Central memory CD8-positive, alpha-beta T cell (primary cell): ENCODE measurements at regions not wholly inside any gene's neighbourhood (a gene's known extent, or its start where the extent isn't known, plus 50 kb on each side); places are given as distances from the start of the nearest gene placed in this dataset.
A peak's percentile ranks its signal among the peaks of the same experiment; 100 is the strongest.

ENCODE experiments used
- ATAC-seq: fragments of 150-1000 bp; cut with Tn5 transposase; replicated peaks from 2 replicates; pipeline ENCODE4 v1.10.0; 2022; ENCODE audit warnings: mild to moderate bottlenecking, moderate FRiP score, moderate number of reproducible peaks; ENCODE audit not compliant: poor library complexity, severe bottlenecking; ENCODE audit errors: extremely low read depth
- DNase-seq, 2 donors: peaks; one replicate each; pipeline ENCODE4 v3.0.0; 2021; ENCODE audit warnings: low spot score in 2 of 2
- H3K27ac Mint-ChIP-seq: one replicate; pipeline ENCODE4 v1.8.0; 2022; ENCODE audit warnings: low read depth, mild to moderate bottlenecking, moderate library complexity, mixed read lengths
- H3K27me3 Mint-ChIP-seq: one replicate; pipeline ENCODE4 v1.8.0; 2022; ENCODE audit warnings: mixed read lengths
- H3K36me3 Mint-ChIP-seq: one replicate; pipeline ENCODE4 v1.8.0; 2022; ENCODE audit warnings: mild to moderate bottlenecking, moderate library complexity, mixed read lengths; ENCODE audit not compliant: insufficient read depth
- H3K4me1 Mint-ChIP-seq: one replicate; pipeline ENCODE4 v1.8.0; 2022; ENCODE audit warnings: mixed read lengths
- H3K4me3 Mint-ChIP-seq: one replicate; pipeline ENCODE4 v1.8.0; 2022; ENCODE audit warnings: mild to moderate bottlenecking, moderate library complexity, mixed read lengths
- H3K9me3 Mint-ChIP-seq: one replicate; pipeline ENCODE4 v1.8.0; 2022; ENCODE audit warnings: mixed read lengths

DNA sequence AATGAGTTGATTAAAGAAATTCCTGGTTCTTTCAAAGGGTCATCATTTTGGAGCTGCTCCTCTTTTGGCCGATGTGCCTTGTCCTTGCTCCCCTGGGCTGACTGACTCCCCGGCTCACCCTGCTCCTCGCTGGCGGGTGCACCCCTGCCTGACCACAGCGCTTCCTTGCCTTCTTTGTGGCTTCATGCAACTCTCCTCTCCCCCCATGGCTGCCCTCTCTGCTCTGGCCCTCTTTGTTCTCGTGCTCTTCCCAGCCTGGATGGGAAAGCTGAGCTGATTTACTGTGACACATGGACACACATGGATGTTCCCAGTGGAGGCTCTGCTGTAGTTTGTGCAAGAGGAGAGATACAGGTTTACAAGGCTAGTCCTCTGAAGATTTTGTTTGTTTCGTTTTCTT, 234.6 kb downstream of the HAUS1 start:
- H3K4me1 Mint-ChIP-seq = peaks cover 32% of the 10 kb centered on the region
- DNase-seq = no peak
- no peak for ATAC-seq
- H3K4me3 Mint-ChIP-seq = no peak overlapping the region
- no peak overlapping the region for H3K27ac Mint-ChIP-seq
- no peaks in the 10 kb centered on the region for H3K9me3 Mint-ChIP-seq
- peaks cover 69% of the 10 kb centered on the region for H3K27me3 Mint-ChIP-seq
- H3K36me3 Mint-ChIP-seq = peaks cover 7% of the 10 kb centered on the region

- Mint-ChIP-seq H3K9me3 (no peaks in the 10 kb centered on the region), H3K4me3 (no peak overlapping the region)
- no peak for DNase-seq
These were observed 236.5 kb downstream of the HAUS1 start for GRCh38 chr18:46340716-46341115.

GRCh38 chr18:46341986-46342525, 237.9 kb downstream of the HAUS1 start:
- DNase-seq (no peak), ATAC-seq (no peak)
- Mint-ChIP-seq H3K9me3 (no peaks in the 10 kb centered on the region), H3K36me3 (no peaks in the 10 kb centered on the region), H3K4me3 (no peak overlapping the region), H3K27me3 (peaks cover 41% of the 10 kb centered on the region), H3K4me1 (peaks cover 19% of the 10 kb centered on the region), H3K27ac (no peak overlapping the region)

More at GRCh38 chr18:46340716-46341115, 236.5 kb downstream of the HAUS1 start:
- H3K27ac Mint-ChIP-seq = no peak overlapping the region
- no peak for ATAC-seq
- no peaks in the 10 kb centered on the region for H3K36me3 Mint-ChIP-seq
- H3K27me3 Mint-ChIP-seq = peaks cover 54% of the 10 kb centered on the region
- H3K4me1 Mint-ChIP-seq = peaks cover 25% of the 10 kb centered on the region

DNA sequence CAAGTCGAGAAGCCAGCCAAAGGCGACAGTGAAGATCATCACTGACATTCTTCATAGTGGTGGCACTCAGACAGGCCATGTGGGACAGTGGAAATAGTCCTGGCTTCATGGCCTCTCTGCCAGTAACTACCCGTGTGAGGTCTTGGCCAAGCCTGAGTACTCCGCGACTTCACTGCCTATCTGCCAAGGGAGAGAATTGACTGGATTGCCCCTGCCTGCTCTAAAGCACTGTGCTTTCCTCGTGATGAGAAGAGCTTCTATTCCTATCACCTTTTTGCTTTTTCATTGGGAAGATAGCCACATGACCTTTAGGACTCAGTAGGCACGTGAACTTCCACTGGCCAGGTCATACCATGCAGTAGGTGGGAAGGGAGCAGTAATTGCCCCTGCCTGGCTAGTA, 239.3 kb downstream of the HAUS1 start:
- Mint-ChIP-seq H3K36me3 (no peaks in the 10 kb centered on the region), H3K27me3 (peaks cover 27% of the 10 kb centered on the region), H3K4me1 (peaks cover 15% of the 10 kb centered on the region), H3K9me3 (no peaks in the 10 kb centered on the region), H3K4me3 (no peak overlapping the region), H3K27ac (no peak overlapping the region)
- DNase-seq = no peak
- no peak for ATAC-seq

DNA sequence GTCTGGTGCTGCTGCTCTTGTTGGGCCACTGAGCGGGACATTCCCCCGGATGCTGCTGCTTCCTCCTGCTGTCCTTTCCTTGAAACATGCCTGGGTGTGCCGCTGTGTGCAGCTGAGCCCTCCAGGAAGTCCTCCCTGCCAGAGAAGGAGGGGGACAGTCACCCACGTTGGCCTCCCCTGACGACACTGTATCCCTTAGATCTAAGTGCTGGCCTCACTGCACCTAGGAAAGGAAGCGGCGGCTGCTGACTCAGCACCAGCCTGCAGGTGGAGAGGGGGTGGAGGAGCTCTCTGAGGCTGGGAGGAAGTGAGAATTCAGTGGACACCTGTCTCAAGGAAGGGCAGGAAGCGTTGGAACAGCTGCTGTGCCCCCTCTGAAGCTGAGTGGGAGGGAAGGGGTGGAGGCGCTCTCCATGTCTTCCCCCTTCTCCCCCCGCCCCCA, 239.8 kb downstream of the HAUS1 start:
- no peak for DNase-seq
- no peaks in the 10 kb centered on the region for H3K9me3 Mint-ChIP-seq
- peaks cover 11% of the 10 kb centered on the region for H3K4me1 Mint-ChIP-seq
- H3K27me3 Mint-ChIP-seq = peaks cover 22% of the 10 kb centered on the region
- peak overlapping the region; percentile 14 for H3K4me3 Mint-ChIP-seq
- peak; percentile 66 for ATAC-seq
- no peak overlapping the region for H3K27ac Mint-ChIP-seq
- H3K36me3 Mint-ChIP-seq = no peaks in the 10 kb centered on the region

DNA sequence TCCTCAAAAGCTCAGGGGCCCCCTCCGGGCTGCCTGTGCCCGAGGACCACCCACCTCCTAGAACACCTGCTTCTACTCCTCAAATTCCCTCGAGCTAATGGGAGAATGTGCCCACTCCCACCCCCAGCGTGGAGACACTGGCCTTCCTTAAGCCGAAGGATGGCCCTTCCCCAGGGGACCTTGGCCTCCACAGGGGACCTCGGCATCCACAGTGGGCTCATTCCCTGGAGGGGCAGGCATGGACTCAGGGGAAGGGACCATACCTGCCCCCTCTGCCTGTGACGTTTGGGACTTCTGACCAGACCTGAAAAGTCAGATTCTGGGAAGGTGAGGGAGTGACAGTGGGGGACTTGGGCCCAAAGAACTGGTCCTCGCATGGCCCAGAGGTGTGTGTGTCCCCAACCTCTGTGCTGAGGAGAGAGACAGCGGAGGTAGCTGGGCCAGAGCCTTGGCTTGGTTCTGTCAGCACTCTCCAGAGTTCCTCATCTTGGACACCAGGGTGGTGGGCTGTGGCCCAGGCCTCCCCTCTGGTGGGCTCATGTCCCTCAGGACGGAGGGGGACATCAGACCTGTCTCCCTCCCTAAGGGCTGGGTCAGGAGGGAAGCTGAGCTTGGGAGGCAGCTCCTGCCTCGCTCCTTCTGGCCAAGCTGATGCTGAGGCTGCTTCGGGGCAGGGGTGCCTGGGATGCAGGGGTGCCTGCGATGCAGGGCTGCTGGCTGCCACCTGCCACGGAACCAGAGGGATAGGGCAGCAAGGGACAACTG, 240.4 kb downstream of the HAUS1 start:
- Mint-ChIP-seq H3K4me1 (peaks cover 9% of the 10 kb centered on the region), H3K9me3 (no peaks in the 10 kb centered on the region), H3K27ac (no peak overlapping the region), H3K36me3 (no peaks in the 10 kb centered on the region), H3K27me3 (peaks cover 16% of the 10 kb centered on the region), H3K4me3 (peak overlapping the region; percentile 14)
- DNase-seq (no peak), ATAC-seq (no peak)

DNA sequence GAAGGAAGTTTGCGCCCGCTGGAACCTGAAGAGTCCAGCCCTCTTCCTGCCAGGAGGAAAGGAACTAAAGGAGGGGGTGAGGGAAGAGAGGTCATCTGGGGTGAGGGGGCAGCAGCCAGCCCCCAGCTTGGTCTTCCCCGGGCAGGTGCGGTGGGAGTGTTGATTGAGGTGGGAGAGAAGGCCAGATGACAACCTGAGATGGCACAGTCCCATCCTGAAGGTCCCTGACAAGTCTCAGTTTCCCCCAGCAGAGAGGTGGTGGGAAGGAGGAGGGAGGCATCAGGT, 240.9 kb downstream of the HAUS1 start:
- Mint-ChIP-seq H3K27me3 (peaks cover 10% of the 10 kb centered on the region), H3K9me3 (no peaks in the 10 kb centered on the region), H3K27ac (no peak overlapping the region), H3K4me3 (no peak overlapping the region), H3K36me3 (no peaks in the 10 kb centered on the region), H3K4me1 (peaks cover 9% of the 10 kb centered on the region)
- DNase-seq (no peak), ATAC-seq (no peak)

- ATAC-seq (no peak), DNase-seq (no peak)
- no peak overlapping the region for H3K27ac Mint-ChIP-seq
- H3K9me3 Mint-ChIP-seq = no peaks in the 10 kb centered on the region
- no peaks in the 10 kb centered on the region for H3K27me3 Mint-ChIP-seq
- H3K4me3 Mint-ChIP-seq = no peak overlapping the region
- peaks cover 9% of the 10 kb centered on the region for H3K4me1 Mint-ChIP-seq
- H3K36me3 Mint-ChIP-seq = no peaks in the 10 kb centered on the region
These were observed 242.0 kb downstream of the HAUS1 start for GRCh38 chr18:46346213-46346612.

DNA sequence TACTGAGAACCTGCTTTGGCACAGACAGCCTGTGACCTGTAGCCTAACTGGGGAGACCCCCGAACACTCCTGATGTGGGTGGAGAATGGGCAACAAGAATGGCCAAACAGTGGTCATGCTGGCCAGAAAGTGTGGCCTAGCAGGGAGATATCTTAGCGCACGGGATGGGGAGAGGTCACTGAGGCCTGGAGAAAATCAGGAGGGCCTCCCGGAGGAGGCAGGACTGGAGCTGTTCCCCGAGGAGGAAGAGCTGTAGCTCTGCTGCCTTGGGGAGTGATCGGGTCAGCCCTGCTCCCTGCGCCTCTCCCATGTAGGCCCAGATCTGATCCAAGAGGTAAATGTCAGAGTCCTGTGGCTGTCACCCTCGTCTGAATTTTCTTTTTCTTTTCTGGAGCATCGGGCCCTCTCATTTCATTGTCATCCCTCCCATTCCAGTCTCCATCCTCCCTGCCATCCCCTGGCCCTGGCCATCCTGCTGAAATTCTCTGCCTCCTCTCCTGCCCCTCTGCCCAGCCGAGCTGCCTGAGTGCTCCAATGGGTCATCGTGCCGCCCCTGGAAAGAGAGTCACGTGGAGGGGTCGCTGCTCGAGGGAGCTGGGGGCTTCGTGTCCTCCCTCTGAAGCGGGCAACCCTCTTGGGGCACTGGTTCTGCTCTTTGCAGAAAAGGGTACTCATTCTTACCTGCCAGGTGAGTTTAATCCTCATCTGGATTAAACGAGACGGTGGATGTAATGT, 242.9 kb downstream of the HAUS1 start:
- Mint-ChIP-seq H3K27ac (no peak overlapping the region), H3K36me3 (no peaks in the 10 kb centered on the region), H3K4me3 (no peak overlapping the region), H3K4me1 (peaks cover 9% of the 10 kb centered on the region), H3K27me3 (no peaks in the 10 kb centered on the region), H3K9me3 (no peaks in the 10 kb centered on the region)
- no peak for DNase-seq
- ATAC-seq = no peak

- Mint-ChIP-seq H3K27me3 (no peaks in the 10 kb centered on the region), H3K4me1 (no peaks in the 10 kb centered on the region), H3K27ac (no peak overlapping the region), H3K4me3 (no peak overlapping the region), H3K9me3 (no peaks in the 10 kb centered on the region), H3K36me3 (no peaks in the 10 kb centered on the region)
- no peak for DNase-seq
- ATAC-seq = no peak
These were observed 246.5 kb downstream of the HAUS1 start for GRCh38 chr18:46350598-46351159.

DNA sequence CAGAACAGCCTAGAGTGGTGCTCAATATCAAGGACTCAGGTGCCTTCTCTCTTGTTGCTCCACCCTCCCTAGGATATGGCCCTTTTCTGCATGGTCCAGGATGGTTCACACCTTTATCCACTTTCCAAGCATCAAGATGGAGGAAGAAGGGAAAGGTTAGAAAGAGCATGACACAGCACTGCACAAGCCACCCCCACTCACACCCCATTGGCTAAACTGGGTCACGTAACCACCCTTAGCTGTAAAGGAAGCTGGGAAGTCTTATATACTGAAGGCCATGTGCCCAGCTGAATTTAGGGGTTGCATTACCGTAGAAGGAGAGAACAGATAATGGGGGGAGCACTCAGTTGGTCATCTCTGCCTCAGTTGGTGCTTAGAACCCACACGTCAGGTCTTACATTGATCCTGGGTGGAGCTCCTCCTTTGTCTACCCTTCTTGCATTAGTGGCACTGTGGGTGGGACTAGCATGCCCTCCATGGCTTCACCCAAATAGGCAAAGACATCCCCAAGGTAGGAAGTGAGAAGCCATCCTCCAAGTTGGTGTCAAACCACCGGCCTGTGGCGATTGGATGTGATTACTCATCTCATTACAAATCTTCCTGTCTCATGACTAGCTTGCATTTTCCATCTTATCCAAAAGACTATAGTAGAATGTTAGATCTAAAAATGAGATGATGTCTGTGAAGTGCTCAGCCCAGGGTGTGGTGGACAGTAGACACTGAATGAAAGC, 248.5 kb downstream of the HAUS1 start:
- Mint-ChIP-seq H3K4me3 (no peak overlapping the region), H3K4me1 (no peaks in the 10 kb centered on the region), H3K27ac (no peak overlapping the region), H3K9me3 (no peaks in the 10 kb centered on the region), H3K27me3 (no peaks in the 10 kb centered on the region), H3K36me3 (no peaks in the 10 kb centered on the region)
- ATAC-seq (no peak), DNase-seq (no peak)

DNA sequence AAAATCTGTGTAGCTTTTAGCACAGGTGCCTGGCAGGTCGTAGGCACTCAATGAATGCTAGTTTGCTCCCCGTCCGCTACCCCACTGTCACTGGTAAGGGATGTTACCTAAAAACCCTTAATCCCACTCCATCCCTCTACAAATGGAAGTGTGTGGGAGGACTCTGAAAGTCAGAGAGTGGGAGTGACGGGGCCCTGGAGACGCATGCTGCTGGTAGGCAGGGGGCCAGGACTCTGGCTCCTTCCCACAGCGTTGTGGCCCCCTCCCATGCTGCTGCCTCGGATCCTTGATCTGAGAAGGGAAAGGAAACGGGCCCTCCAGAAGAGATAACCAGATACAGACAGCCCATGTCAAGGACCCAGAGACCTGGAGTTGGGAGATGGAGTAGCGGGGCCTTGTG, 249.3 kb downstream of the HAUS1 start:
- DNase-seq = no peak
- ATAC-seq = no peak
- H3K36me3 Mint-ChIP-seq = no peaks in the 10 kb centered on the region
- no peaks in the 10 kb centered on the region for H3K4me1 Mint-ChIP-seq
- no peak overlapping the region for H3K27ac Mint-ChIP-seq
- H3K9me3 Mint-ChIP-seq = no peaks in the 10 kb centered on the region
- H3K4me3 Mint-ChIP-seq = no peak overlapping the region
- no peaks in the 10 kb centered on the region for H3K27me3 Mint-ChIP-seq
